ENCODE measurements at regions not wholly inside any gene's neighbourhood (a gene's known extent, or its start where the extent isn't known, plus 50 kb on each side); places are given as distances from the start of the nearest gene placed in this dataset.
"Not testable (repeated sequence)": the region's sequence is repeated elsewhere in the genome, so short reads cannot be mapped to it uniquely, and the experiment has no call there.

GRCh38 chrX:25442499-25442898, 426.7 kb upstream of the ARX start:
- WGBS, result 38% methylated on average over 5 of the region's 5 CpGs
- H3K4me1 ChIP-seq (ENCODE audit: insufficient read depth), result no peaks in the 10 kb centered on the region
- no peak overlapping the region for H3K4me3 ChIP-seq (ENCODE audit: low read depth, low read length)
- H3K36me3 ChIP-seq (ENCODE audit: insufficient read depth), result no peaks in the 10 kb centered on the region
- DNase-seq (ENCODE audit: extremely low spot score), result no peak
- no peak overlapping the region for H3K27ac ChIP-seq (ENCODE audit: low read depth)

- 59% methylated on average over 2 of the region's 2 CpGs for WGBS
- H3K4me3 ChIP-seq (ENCODE audit: low read depth, low read length), result no peak overlapping the region
Measured at GRCh38 chrX:25433307-25433706, 417.5 kb upstream of the ARX start.

GRCh38 chrX:25432396-25432795, 416.6 kb upstream of the ARX start:
- no peak for DNase-seq (ENCODE audit: extremely low spot score)
- WGBS, result 88% methylated on average over 2 of the region's 2 CpGs
- H3K4me1 ChIP-seq (ENCODE audit: insufficient read depth), result no peaks in the 10 kb centered on the region
- H3K36me3 ChIP-seq (ENCODE audit: insufficient read depth), result no peaks in the 10 kb centered on the region
- no peak overlapping the region for H3K4me3 ChIP-seq (ENCODE audit: low read depth, low read length)
- H3K27ac ChIP-seq (ENCODE audit: low read depth), result no peak overlapping the region

More at GRCh38 chrX:25433307-25433706, 417.5 kb upstream of the ARX start:
- Histone ChIP-seq H3K27ac (ENCODE audit: low read depth) (no peak overlapping the region), H3K4me1 (ENCODE audit: insufficient read depth) (no peaks in the 10 kb centered on the region), H3K36me3 (ENCODE audit: insufficient read depth) (no peaks in the 10 kb centered on the region)
- no peak for DNase-seq (ENCODE audit: extremely low spot score)

- no peak for DNase-seq (ENCODE audit: extremely low spot score)
Measured at GRCh38 chrX:25427873-25428555, 412.2 kb upstream of the ARX start.

GRCh38 chrX:25404163-25404562, 388.4 kb upstream of the ARX start:
- 92% methylated on average over 11 of the region's 11 CpGs for WGBS
- H3K4me3 ChIP-seq (ENCODE audit: low read depth, low read length); H3K27ac ChIP-seq (ENCODE audit: low read depth): not testable (repeated sequence)

More at GRCh38 chrX:25427873-25428555, 412.2 kb upstream of the ARX start:
- no peaks in the 10 kb centered on the region for H3K36me3 ChIP-seq (ENCODE audit: insufficient read depth)
- WGBS, result 68% methylated on average over 10 of the region's 10 CpGs
- no peak overlapping the region for H3K4me3 ChIP-seq (ENCODE audit: low read depth, low read length)
- no peak overlapping the region for H3K27ac ChIP-seq (ENCODE audit: low read depth)
- H3K4me1 ChIP-seq (ENCODE audit: insufficient read depth), result no peaks in the 10 kb centered on the region

GRCh38 chrX:25389266-25389665, 373.5 kb upstream of the ARX start:
- Histone ChIP-seq H3K27ac (ENCODE audit: low read depth) (no peak overlapping the region), H3K36me3 (ENCODE audit: insufficient read depth) (no peaks in the 10 kb centered on the region), H3K4me1 (ENCODE audit: insufficient read depth) (no peaks in the 10 kb centered on the region), H3K4me3 (ENCODE audit: low read depth, low read length) (no peak overlapping the region)
- WGBS, result 87% methylated on average over 3 of the region's 3 CpGs
- DNase-seq (ENCODE audit: extremely low spot score), result no peak

More at GRCh38 chrX:25404163-25404562, 388.4 kb upstream of the ARX start:
- H3K4me1 ChIP-seq (ENCODE audit: insufficient read depth); DNase-seq (ENCODE audit: extremely low spot score); H3K36me3 ChIP-seq (ENCODE audit: insufficient read depth): not testable (repeated sequence)

- no peak for DNase-seq (ENCODE audit: extremely low spot score)
- Histone ChIP-seq H3K36me3 (ENCODE audit: insufficient read depth) (no peaks in the 10 kb centered on the region), H3K4me1 (ENCODE audit: insufficient read depth) (no peaks in the 10 kb centered on the region), H3K27ac (ENCODE audit: low read depth) (no peak overlapping the region), H3K4me3 (ENCODE audit: low read depth, low read length) (no peak overlapping the region)
- 63% methylated on average over 3 of the region's 3 CpGs for WGBS
Measured at GRCh38 chrX:25383196-25383595, 367.4 kb upstream of the ARX start.

- no peak for DNase-seq (ENCODE audit: extremely low spot score)
- H3K36me3 ChIP-seq (ENCODE audit: insufficient read depth), result no peaks in the 10 kb centered on the region
- H3K4me3 ChIP-seq (ENCODE audit: low read depth, low read length), result no peak overlapping the region
- no peak overlapping the region for H3K27ac ChIP-seq (ENCODE audit: low read depth)
- H3K4me1 ChIP-seq (ENCODE audit: insufficient read depth), result no peaks in the 10 kb centered on the region
- WGBS, result 24% methylated on average over 1 of the region's 1 CpG
Measured at GRCh38 chrX:25356456-25356855, 340.7 kb upstream of the ARX start.

GRCh38 chrX:25344161-25344936, 328.6 kb upstream of the ARX start:
- Histone ChIP-seq H3K4me1 (ENCODE audit: insufficient read depth) (no peaks in the 10 kb centered on the region), H3K27ac (ENCODE audit: low read depth) (no peak overlapping the region), H3K4me3 (ENCODE audit: low read depth, low read length) (no peak overlapping the region), H3K36me3 (ENCODE audit: insufficient read depth) (no peaks in the 10 kb centered on the region)
- 48% methylated on average over 7 of the region's 7 CpGs for WGBS
- DNase-seq (ENCODE audit: extremely low spot score), result no peak

- Histone ChIP-seq H3K36me3 (ENCODE audit: insufficient read depth) (no peaks in the 10 kb centered on the region), H3K4me1 (ENCODE audit: insufficient read depth) (no peaks in the 10 kb centered on the region), H3K4me3 (ENCODE audit: low read depth, low read length) (no peak overlapping the region), H3K27ac (ENCODE audit: low read depth) (no peak overlapping the region)
- no peak for DNase-seq (ENCODE audit: extremely low spot score)
- 47% methylated on average over 1 of the region's 1 CpG for WGBS
Measured at GRCh38 chrX:25343060-25343459, 327.3 kb upstream of the ARX start.

GRCh38 chrX:25337841-25338240, 322.1 kb upstream of the ARX start:
- no peak overlapping the region for H3K27ac ChIP-seq (ENCODE audit: low read depth)
- 87% methylated on average over 7 of the region's 7 CpGs for WGBS
- H3K36me3 ChIP-seq (ENCODE audit: insufficient read depth), result no peaks in the 10 kb centered on the region

GRCh38 chrX:25300994-25301393, 285.2 kb upstream of the ARX start:
- DNase-seq (ENCODE audit: extremely low spot score), result no peak
- 79% methylated on average over 2 of the region's 2 CpGs for WGBS
- no peaks in the 10 kb centered on the region for H3K4me1 ChIP-seq (ENCODE audit: insufficient read depth)
- H3K27ac ChIP-seq (ENCODE audit: low read depth), result no peak overlapping the region
- no peak overlapping the region for H3K4me3 ChIP-seq (ENCODE audit: low read depth, low read length)
- no peaks in the 10 kb centered on the region for H3K36me3 ChIP-seq (ENCODE audit: insufficient read depth)

More at GRCh38 chrX:25337841-25338240, 322.1 kb upstream of the ARX start:
- no peaks in the 10 kb centered on the region for H3K4me1 ChIP-seq (ENCODE audit: insufficient read depth)
- no peak for DNase-seq (ENCODE audit: extremely low spot score)
- H3K4me3 ChIP-seq (ENCODE audit: low read depth, low read length), result no peak overlapping the region

- no peaks in the 10 kb centered on the region for H3K36me3 ChIP-seq (ENCODE audit: insufficient read depth)
- 65% methylated on average over 1 of the region's 1 CpG for WGBS
- no peak overlapping the region for H3K4me3 ChIP-seq (ENCODE audit: low read depth, low read length)
Measured at GRCh38 chrX:25296850-25297249, 281.1 kb upstream of the ARX start.

GRCh38 chrX:25295466-25295865, 279.7 kb upstream of the ARX start:
- no peak overlapping the region for H3K27ac ChIP-seq (ENCODE audit: low read depth)
- WGBS, result 33% methylated on average over 4 of the region's 4 CpGs
- H3K4me1 ChIP-seq (ENCODE audit: insufficient read depth), result no peaks in the 10 kb centered on the region
- H3K4me3 ChIP-seq (ENCODE audit: low read depth, low read length), result no peak overlapping the region
- no peak for DNase-seq (ENCODE audit: extremely low spot score)
- no peaks in the 10 kb centered on the region for H3K36me3 ChIP-seq (ENCODE audit: insufficient read depth)

More at GRCh38 chrX:25296850-25297249, 281.1 kb upstream of the ARX start:
- Histone ChIP-seq H3K27ac (ENCODE audit: low read depth) (no peak overlapping the region), H3K4me1 (ENCODE audit: insufficient read depth) (no peaks in the 10 kb centered on the region)
- DNase-seq (ENCODE audit: extremely low spot score), result no peak
